CMK (cell line): ENCODE measurements at regions not wholly inside any gene's neighbourhood (a gene's known extent, or its start where the extent isn't known, plus 50 kb on each side); places are given as distances from the start of the nearest gene placed in this dataset.
"Not testable (repeated sequence)": the region's sequence is repeated elsewhere in the genome, so short reads cannot be mapped to it uniquely, and the experiment has no call there.

Experiments
- DNase-seq: peaks from one replicate; pipeline ENCODE4 v3.0.0-alpha.2; 2010; ENCODE audit warnings: low read depth

- DNase-seq = no peak
Observed at GRCh38 chr3:74053970-74054516, 429.3 kb upstream of the PDZRN3 start.

DNA sequence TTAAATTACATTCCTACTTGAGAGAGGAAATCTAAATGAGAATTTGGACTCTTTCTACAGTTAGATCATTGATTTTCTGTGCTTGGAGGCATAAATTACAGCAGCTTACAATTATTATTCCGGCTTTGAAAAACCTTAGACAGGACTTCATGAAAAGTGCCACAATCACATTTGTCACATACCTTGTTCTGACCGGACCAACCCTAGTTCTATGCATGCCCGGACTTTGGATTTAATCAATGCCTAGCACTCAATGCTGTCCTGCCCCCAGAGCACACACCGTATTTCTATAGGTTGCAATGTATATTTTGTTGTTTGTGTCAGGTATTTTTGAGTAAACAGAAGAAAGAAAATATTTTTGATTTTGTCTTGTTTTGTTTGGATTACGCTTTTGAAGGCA, 424.7 kb upstream of the PDZRN3 start:
- no peak for DNase-seq

DNA sequence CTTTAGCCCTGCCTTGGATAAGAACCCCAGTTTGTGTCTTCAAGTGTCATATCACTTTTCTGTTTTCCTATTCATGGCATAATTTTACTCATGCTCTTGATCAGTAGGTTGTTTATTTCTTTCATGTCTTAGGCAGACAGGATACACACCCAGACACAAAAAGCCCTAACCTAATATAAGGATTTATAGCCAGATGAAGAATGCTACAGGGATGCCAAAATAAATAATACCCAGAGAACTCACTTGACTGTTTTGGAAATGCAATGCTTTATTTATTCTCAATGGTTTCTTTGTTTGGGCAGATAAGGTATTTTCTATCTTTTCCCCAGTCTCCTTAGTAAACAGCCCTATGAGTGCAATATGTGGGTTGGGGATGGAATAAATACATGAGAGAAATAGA, 424.0 kb upstream of the PDZRN3 start:
- DNase-seq = no peak

- DNase-seq = no peak
Observed at GRCh38 chr3:74045000-74045399, 420.3 kb upstream of the PDZRN3 start.

- no peak for DNase-seq
Observed at GRCh38 chr3:74041068-74041675, 416.4 kb upstream of the PDZRN3 start.

GRCh38 chr3:74039105-74039504, 414.4 kb upstream of the PDZRN3 start:
- no peak for DNase-seq

- no peak for DNase-seq
Observed at GRCh38 chr3:74036568-74036967, 411.8 kb upstream of the PDZRN3 start.

- no peak for DNase-seq
Observed at GRCh38 chr3:74036102-74036501, 411.4 kb upstream of the PDZRN3 start.

GRCh38 chr3:74033806-74034205, 409.1 kb upstream of the PDZRN3 start:
- DNase-seq = no peak

GRCh38 chr3:74033381-74033780, 408.6 kb upstream of the PDZRN3 start:
- DNase-seq = no peak

DNA sequence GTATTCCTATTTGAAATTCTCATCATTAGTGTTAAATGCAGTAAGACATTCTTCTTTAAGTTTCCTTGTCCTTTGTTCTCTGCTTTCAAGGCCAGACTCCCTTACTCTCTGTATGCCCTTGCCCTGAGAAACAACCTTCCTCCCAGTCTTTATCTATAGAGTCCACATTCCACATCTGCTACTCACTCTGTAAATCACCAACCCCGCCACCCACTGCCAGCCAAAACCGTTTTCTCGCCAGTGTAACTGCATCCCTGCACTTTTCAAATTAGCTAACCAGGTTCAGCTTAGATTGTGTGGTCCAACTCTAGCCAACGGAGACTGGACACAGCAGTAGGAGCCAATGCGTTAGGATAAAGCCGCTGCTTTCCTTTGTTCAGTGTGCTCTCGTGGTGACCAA, 402.4 kb upstream of the PDZRN3 start:
- no peak for DNase-seq

DNA sequence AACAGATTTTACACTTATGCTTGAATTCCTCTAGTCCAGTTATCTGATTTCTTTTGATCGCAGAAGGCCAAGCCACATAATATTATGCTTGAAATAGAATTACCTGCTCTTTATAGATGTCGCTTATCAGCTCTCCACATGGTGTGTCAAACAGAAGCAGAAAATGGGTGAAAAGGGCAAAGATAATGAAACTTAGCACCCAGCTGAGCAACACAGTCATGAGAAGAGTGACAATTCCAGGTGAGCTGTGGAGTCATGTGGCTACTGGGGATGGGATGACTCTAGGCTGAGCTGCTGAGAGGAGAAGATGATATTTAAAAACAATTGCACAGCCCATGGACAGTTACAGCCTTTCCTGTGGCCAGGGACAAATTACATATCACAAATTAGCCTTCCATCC, 398.7 kb upstream of the PDZRN3 start:
- DNase-seq = no peak

- DNase-seq = no peak
Observed at GRCh38 chr3:74021449-74021848, 396.7 kb upstream of the PDZRN3 start.

DNA sequence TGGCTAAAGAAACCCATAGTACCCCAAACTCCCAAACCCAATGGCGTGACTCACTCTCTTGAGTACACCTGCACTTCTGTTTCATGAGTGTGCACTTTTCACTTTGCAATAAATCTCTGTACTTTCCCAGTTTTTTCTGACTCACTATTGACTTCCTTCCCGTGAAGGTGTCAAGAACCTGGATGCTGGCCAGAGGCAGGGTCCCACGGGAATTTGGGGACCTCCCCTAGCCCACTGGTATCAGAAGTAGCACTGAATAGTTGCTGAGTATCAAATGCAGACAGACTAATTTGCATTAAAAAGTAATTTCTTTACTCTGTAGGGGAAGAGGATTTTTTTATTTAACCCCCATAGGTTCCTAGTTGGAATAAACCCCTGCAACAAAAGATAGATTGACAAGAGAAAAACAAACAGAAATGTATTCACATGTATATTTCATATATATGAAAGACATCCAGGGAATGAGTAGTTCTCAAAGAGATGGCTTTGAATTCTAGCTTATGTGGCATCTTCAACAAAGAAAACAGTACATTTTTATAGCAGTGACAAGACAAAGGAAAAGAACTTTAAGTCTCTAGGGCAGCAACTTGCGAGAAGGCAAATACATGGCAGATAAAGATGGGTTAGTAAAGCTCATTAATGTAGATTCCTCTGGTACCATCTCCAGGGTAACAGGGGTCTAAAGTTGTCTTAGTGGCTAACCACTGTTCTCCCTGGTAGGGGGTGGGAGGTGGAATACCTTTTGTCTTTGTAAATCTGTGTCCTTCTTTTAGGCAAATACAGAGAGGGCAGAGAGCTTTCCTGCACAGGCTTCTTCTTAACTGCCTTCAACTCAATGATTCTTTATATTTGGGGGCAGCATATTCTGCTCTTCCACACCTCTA, 385.5 kb upstream of the PDZRN3 start:
- DNase-seq = no peak

DNA sequence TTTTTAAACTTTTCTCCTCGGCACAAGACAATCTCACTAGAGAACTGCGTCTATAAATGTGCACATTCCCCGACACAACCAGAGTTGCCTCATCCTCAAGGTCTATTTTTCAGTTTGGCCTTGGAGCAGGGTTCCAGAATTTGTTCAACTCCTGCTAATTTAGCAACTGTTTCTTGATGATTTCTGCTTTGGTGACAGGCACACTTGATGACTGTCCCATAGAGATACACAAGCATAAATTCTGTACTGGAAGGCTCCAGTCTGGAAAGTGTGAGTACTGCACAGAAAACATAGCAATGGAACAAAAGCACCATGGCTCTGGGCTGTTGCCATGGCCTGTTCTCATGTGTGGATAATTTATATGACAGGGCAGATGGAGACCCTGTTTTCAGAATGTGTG, 379.6 kb upstream of the PDZRN3 start:
- no peak for DNase-seq

DNA sequence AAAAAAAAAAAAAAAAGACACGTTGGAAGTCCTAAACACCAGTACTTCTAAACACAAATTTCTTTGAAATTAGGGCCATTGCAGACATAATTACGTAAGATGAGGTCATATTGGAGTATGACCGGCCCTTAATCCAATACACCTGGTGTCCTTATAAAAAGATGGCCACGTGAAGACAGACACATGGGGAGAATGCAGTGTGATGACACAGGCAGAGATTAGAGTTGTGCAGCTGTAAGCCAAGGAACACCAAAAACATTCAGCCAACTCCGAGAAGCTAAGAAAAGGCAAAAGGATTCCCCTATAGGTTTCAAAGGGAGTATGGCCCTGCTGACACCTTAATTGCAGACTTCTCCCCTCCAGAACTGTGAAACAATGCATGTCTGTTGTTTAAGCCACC, 379.0 kb upstream of the PDZRN3 start:
- DNase-seq = no peak

- no peak for DNase-seq
Observed at GRCh38 chr3:74001436-74001835, 376.7 kb upstream of the PDZRN3 start.

GRCh38 chr3:74000725-74001124, 376.0 kb upstream of the PDZRN3 start:
- no peak for DNase-seq

DNA sequence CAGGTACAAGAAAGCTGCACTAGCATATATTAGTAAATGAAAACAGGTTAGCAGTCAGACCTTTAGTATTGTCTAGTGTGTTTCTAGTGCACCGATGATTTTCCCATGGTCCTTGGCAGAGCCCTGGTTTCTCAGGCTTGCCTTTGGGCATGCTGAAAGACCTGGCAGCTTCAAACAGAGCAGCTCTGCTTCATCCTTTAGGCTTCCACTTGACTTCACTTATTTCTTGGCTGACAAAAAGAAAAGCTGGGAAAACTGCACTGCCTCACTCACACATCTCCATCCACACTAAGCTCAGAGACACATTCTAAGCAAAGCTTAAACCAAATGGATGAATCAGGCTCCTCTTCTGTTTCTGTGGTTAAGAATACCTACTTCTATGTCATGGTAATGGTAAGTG, 374.8 kb upstream of the PDZRN3 start:
- no peak for DNase-seq

DNA sequence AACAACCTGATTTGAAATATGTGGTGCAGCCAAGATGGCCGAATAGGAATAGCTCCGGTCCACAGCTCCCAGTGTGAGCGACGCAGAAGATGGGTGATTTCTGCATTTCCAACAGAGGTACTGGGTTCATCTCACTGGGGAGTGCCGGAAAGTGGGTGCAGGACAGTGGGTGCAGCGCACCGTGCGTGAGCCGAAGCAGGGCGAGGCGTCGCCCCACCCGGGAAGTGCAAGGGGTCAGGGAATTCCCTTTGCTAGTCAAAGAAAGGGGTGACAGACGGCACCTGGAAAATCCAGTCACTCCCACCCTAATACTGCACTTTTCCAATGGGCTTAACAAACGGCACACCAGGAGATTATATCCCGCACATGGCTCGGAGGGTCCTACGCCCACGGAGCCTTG, 365.9 kb upstream of the PDZRN3 start:
- not testable (repeated sequence) for DNase-seq

DNA sequence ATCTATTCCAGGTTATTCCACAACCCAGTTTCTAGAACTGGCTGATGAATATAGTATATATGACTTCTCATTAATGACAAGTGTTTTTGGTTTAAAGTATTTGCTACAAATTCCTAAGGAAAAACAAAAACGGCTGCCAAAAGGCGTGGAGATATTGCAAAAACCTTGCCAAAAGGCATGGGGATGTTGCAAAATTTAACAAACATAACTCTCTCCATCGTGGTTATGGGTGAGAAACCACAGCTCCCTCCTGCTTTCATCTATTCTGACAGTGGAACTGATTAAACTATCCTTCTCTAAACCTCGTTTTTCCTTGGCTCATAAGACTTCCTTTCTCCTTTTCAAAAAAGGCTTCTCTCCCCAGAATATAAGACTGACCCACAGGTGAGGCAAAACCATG, 342.0 kb upstream of the PDZRN3 start:
- no peak for DNase-seq

DNA sequence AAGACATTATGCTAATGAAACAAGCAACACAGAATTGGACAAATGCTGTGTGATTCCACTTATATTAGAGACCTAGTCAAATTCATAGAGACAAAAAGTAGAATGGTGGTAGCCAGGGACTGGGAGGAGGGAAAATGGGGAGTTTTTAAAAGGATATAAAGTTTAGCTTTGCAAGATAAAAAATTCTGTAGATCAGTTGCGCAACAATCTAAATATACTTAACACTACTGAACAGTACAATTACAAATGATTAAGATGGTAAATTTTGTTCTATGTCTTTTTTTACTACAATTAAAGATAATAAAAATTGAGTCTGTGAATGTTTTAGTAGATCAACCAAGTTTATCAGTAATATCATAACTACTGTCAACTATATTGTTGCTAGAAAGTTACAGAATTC, 340.1 kb upstream of the PDZRN3 start:
- no peak for DNase-seq

DNA sequence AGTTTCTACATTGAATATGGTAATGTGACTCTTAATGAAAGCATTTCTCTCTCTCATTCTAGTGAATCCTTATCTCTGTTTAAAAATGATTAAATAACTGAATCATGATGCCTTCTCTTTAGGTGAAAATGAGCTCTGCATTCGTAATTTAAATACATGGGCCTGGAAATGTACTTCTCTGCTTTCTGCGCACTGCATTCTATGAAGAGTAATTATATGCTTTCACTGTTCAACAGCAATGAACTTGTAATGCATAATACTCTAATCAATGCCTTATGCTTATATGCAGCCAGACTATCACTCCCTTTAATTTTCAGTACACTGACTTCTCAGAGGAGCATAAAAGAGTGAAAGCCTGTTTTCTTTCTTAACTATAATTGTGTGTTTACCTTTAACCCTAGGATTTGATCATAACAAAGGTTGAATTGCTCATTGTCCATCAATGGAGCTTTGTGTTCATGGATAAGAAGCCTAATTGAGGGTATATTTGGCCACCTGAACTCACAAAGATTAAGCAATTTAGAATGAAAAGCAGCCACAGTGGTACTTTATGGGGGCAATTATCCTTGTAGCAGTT, 330.8 kb upstream of the PDZRN3 start:
- DNase-seq = no peak
